Peyer's patch (tissue), 4 donors: ENCODE measurements at regions not wholly inside any gene's neighbourhood (a gene's known extent, or its start where the extent isn't known, plus 50 kb on each side); places are given as distances from the start of the nearest gene placed in this dataset.

Experiments
- CTCF ChIP-seq, 6 experiments: fragments of 450-650 bp in 4 of 6; fragments of 200-600 bp in 2 of 6; sonication (generic) in 1 of 6; IDR thresholded peaks; one replicate each; pipeline ENCODE4 v1.5.1; 2017 to 2019; ENCODE audit warnings: antibody characterized with exemption in 6 of 6, mild to moderate bottlenecking in 3 of 6, moderate library complexity in 1 of 6
- POLR2A ChIP-seq, 2 donors: fragments of 450-650 bp; IDR thresholded peaks; one replicate each; pipeline ENCODE4 v1.5.1; 2017; ENCODE audit warnings: antibody characterized with exemption in 2 of 2, mild to moderate bottlenecking in 2 of 2, moderate library complexity in 2 of 2

- TF ChIP-seq CTCF (IDR thresholded peaks at IDR 0.05) (no peak), POLR2A (IDR thresholded peaks at IDR 0.05) (no peak)
These were observed 59.0 kb upstream of the PLCL2 start for GRCh38 chr3:16825617-16826204.
